Esophagus muscularis mucosa (tissue), 4 donors: ENCODE measurements at regions not wholly inside any gene's neighbourhood (a gene's known extent, or its start where the extent isn't known, plus 50 kb on each side); places are given as distances from the start of the nearest gene placed in this dataset.

Experiments used
- DNase-seq: peaks from one replicate; pipeline ENCODE4 v3.0.0-alpha.2; 2017; ENCODE audit errors: extremely low spot score
- H3K27ac ChIP-seq, 4 donors: fragments of 200-600 bp; sonication (generic); replicated peaks in 1 of 4; 1 replicate in 3 of 4; 2 replicates in 1 of 4; pipeline ENCODE4 v1.5.1; 2016 to 2019; ENCODE audit warnings: mild to moderate bottlenecking in 1 of 4
- H3K27me3 ChIP-seq, 4 donors: fragments of 200-600 bp; sonication (generic); one replicate each; pipeline versions ENCODE4 v1.5.1 to v1.6.0; 2016 to 2019
- H3K36me3 ChIP-seq, 4 donors: fragments of 200-600 bp; sonication (generic); one replicate each; pipeline ENCODE4 v1.5.1; 2016 to 2019
- H3K4me1 ChIP-seq, 4 donors: fragments of 200-600 bp; sonication (generic); one replicate each; pipeline ENCODE4 v1.5.1; 2016 to 2019
- H3K4me3 ChIP-seq, 4 donors: fragments of 200-600 bp; sonication (generic); 1 replicate in 2 of 4; 2 replicates in 2 of 4; pipeline ENCODE4 v1.5.1; 2016 to 2019; ENCODE audit warnings: mild to moderate bottlenecking in 4 of 4, moderate library complexity in 1 of 4
- H3K9me3 ChIP-seq, 4 donors: fragments of 200-600 bp; sonication (generic); 1 replicate in 3 of 4; 2 replicates in 1 of 4; pipeline ENCODE4 v1.5.1; 2016 to 2019
- EP300 ChIP-seq: sonication (generic); formaldehyde crosslinking; IDR thresholded peaks from one replicate; pipeline ENCODE4 v1.6.1; 2017; ENCODE audit warnings: antibody characterized with exemption
- POLR2A ChIP-seq: fragments of 450-650 bp; IDR thresholded peaks from one replicate; pipeline ENCODE4 v1.6.1; 2017; ENCODE audit warnings: antibody characterized with exemption, moderate library complexity, mild to moderate bottlenecking, low read depth
- POLR2AphosphoS5 ChIP-seq, 2 donors: sonication (generic); formaldehyde crosslinking; IDR thresholded peaks; one replicate each; pipeline ENCODE4 v1.6.1; 2017; ENCODE audit warnings: antibody characterized with exemption in 2 of 2
- WGBS: methylation state at CpG from one replicate; pipeline ENCODE4 v1.1.5; 2018; 5-methylcytosine and 5-hydroxymethylcytosine counted together
- intact Hi-C: fragments of 100-400 bp; cut with DNase I; formaldehyde crosslinking; loops from one replicate; pipeline ENCODE4 v1.15.1; 2023
- TF ChIP-seq, protein P1 (sequence below), 3 experiments: fragments of 200-600 bp in 2 of 3; fragments of 450-650 bp in 1 of 3; sonication (generic) in 2 of 3; IDR thresholded peaks; one replicate each; pipeline ENCODE4 v1.5.1; 2017 to 2019; ENCODE audit warnings: antibody characterized with exemption in 3 of 3, mild to moderate bottlenecking in 2 of 3, moderate library complexity in 1 of 3

DNA sequence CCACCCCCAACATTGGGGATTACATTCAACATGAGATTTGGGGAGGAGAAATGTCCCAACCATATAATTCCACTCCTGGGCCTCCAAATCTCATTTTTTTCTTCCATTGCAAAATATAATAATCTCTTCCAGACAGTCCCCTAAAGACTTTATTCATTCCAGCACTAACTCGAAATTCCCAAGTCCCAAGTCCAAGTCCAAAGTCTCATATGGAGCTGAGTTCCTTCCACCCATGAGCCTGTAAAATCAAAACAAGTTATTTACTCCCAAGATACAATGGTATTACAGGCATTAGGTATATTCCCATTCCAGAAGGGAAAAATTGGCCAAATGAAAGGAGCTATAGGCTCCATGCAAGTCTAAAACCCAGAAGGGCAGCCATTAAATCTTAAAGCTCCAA lies 56.7 kb downstream of the P2RY1 start:
- WGBS = 90% methylated on average over 1 of the region's 1 CpG
- Histone ChIP-seq H3K4me3 (no peak overlapping the region), H3K27ac (no peak overlapping the region), H3K9me3 (no peaks in the 10 kb centered on the region), H3K36me3 (no peaks in the 10 kb centered on the region), H3K27me3 (no peaks in the 10 kb centered on the region), H3K4me1 (no peaks in the 10 kb centered on the region)
- intact Hi-C loops = no loop called here
- TF ChIP-seq POLR2A = no peak
- TF ChIP-seq, protein P1, sequence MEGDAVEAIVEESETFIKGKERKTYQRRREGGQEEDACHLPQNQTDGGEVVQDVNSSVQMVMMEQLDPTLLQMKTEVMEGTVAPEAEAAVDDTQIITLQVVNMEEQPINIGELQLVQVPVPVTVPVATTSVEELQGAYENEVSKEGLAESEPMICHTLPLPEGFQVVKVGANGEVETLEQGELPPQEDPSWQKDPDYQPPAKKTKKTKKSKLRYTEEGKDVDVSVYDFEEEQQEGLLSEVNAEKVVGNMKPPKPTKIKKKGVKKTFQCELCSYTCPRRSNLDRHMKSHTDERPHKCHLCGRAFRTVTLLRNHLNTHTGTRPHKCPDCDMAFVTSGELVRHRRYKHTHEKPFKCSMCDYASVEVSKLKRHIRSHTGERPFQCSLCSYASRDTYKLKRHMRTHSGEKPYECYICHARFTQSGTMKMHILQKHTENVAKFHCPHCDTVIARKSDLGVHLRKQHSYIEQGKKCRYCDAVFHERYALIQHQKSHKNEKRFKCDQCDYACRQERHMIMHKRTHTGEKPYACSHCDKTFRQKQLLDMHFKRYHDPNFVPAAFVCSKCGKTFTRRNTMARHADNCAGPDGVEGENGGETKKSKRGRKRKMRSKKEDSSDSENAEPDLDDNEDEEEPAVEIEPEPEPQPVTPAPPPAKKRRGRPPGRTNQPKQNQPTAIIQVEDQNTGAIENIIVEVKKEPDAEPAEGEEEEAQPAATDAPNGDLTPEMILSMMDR (IDR thresholded peaks at IDR 0.05) = no peak
- no peak for TF ChIP-seq POLR2AphosphoS5 (IDR thresholded peaks at IDR 0.05)
- TF ChIP-seq EP300 = no peak
- no peak for DNase-seq

DNA sequence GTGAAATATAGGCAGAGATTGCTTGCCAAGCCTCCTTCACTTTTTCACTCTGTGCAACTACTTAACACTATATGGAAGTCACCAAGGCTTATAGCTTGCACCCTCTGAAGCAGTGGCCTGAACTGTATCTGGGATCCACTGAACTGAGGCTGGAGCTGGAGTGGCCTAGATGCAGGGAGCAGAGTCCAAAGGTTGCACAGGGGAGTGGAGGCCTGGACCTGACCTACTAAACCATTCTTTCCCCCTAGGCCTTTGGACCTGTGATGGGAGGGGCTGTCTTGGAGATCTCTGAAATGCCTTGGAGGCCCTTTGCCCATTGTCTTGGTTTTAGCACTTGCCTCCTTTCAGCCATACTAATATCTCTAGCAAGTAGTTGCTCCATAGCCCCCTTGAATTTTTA lies 57.5 kb downstream of the P2RY1 start:
- no peak for TF ChIP-seq POLR2A
- TF ChIP-seq, protein P1 (IDR thresholded peaks at IDR 0.05) = no peak
- no peak for TF ChIP-seq POLR2AphosphoS5 (IDR thresholded peaks at IDR 0.05)
- TF ChIP-seq EP300 = no peak
- DNase-seq = no peak
- H3K4me1 ChIP-seq = no peaks in the 10 kb centered on the region
- H3K36me3 ChIP-seq = no peaks in the 10 kb centered on the region
- H3K27me3 ChIP-seq = no peaks in the 10 kb centered on the region
- no peak overlapping the region for H3K27ac ChIP-seq
- intact Hi-C loops = no loop called here
- H3K9me3 ChIP-seq = no peaks in the 10 kb centered on the region
- no peak overlapping the region for H3K4me3 ChIP-seq

DNA sequence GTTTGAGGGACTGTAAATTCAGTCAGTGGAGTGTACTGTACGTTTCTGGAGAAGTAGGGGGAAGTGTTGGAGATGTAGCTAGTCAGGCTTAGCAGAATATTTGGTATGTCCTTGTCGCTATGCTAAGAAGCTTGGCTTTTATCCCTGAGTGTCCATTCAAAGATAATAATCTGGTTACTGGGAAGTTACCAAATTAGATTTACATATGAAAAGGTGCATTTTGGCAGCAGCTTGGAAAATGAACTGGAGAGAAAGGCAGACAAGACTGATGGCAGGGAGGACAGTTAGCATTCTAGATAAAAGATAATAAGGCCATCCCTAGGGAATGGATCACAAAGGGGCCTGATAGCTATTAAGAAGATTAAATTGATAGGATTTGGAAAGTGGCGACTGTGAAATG lies 58.7 kb downstream of the P2RY1 start:
- Histone ChIP-seq H3K27me3 (no peaks in the 10 kb centered on the region), H3K27ac (no peak overlapping the region), H3K4me1 (no peaks in the 10 kb centered on the region), H3K4me3 (no peak overlapping the region), H3K36me3 (no peaks in the 10 kb centered on the region), H3K9me3 (no peaks in the 10 kb centered on the region)
- no peak for DNase-seq
- intact Hi-C loops = no loop called here
- TF ChIP-seq EP300 (no peak), POLR2AphosphoS5 (IDR thresholded peaks at IDR 0.05) (no peak)
- WGBS = 54% methylated on average over 3 of the region's 3 CpGs

DNA sequence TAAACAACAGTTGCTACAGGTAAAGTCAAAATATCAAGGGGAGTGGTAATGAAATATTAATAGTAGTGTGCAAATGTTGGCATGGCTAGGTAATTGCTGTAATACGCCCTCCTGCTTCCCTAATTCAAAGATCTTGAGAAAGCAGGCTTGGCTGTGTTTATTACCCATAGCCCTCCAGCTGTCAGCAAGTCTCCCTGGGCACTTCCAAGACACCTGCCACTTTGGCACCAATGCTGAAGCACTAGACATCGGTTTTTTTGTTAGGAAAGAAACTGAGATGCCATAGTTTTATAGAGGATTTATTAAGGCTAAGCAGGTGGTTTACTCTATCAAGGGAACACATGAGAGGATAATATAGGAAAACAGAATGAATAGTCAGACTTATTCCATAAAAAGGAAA lies 64.4 kb downstream of the P2RY1 start:
- Histone ChIP-seq H3K36me3 (no peaks in the 10 kb centered on the region), H3K4me3 (no peak overlapping the region), H3K27ac (no peak overlapping the region), H3K4me1 (no peaks in the 10 kb centered on the region), H3K27me3 (no peaks in the 10 kb centered on the region), H3K9me3 (no peaks in the 10 kb centered on the region)
- whole genome bisulfite sequencing = 95% methylated on average over 2 of the region's 2 CpGs
- no peak for DNase-seq
- TF ChIP-seq POLR2A (no peak), POLR2AphosphoS5 (IDR thresholded peaks at IDR 0.05) (no peak), EP300 (no peak)
- TF ChIP-seq, protein P1 (IDR thresholded peaks at IDR 0.05) = no peak
- intact Hi-C loops = no loop called here

DNA sequence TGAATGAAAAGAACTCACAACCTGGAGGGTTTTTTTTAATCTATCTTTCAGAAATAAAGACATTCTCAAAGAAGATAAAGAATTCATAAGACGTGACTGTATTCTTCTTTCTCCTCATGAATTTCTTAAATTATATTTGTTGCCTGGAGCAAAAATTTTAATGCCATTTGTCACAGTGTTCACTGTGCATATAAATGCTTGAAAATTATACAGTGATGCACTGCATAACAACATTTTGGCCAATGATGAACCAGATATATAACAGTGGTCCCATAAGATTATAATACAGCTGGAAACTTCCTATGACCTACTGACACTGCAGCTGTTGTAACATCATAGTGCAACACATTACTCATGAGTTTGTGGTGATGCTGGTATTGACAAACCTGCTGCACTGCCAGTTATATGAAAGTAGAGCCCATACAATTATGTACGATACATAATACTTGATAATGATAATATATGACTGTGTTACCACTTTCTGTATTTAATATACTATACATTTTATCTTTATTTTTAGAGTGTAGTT lies 67.3 kb downstream of the P2RY1 start:
- Histone ChIP-seq H3K4me3 (no peak overlapping the region), H3K36me3 (no peaks in the 10 kb centered on the region), H3K27me3 (no peaks in the 10 kb centered on the region), H3K4me1 (no peaks in the 10 kb centered on the region), H3K9me3 (no peaks in the 10 kb centered on the region), H3K27ac (no peak overlapping the region)
- WGBS = 86% methylated on average over 2 of the region's 2 CpGs
- intact Hi-C loops = no loop called here
- DNase-seq = no peak
- TF ChIP-seq, protein P1 (IDR thresholded peaks at IDR 0.05) = no peak
- TF ChIP-seq POLR2AphosphoS5 (IDR thresholded peaks at IDR 0.05) (no peak), POLR2A (no peak), EP300 (no peak)
